ENCODE measurements at regions not wholly inside any gene's neighbourhood (a gene's known extent, or its start where the extent isn't known, plus 50 kb on each side); places are given as distances from the start of the nearest gene placed in this dataset.

DNA sequence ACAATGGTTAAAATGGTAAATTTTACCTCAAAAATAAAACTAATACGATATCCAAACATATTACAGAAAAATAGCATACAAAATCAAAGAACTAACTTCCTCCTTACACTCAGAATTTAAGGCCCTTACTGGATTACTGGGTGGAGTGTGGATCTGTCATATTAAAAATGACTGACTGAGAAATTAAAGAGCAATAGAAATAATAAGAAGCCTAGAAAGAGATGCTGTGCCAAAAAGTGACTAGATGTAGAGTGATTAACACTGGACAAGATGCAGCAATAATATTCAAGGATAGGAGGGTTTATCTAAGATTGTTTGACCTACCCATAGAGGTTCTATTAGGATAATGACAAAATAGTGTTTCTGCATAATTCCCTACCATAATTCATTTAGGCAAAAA lies 424.3 kb downstream of the SETD4 start:
- H3K4me3 ChIP-seq: no peak overlapping the region
- H3K9me3 ChIP-seq (replicated peaks): no peaks in the 10 kb centered on the region
- TF ChIP-seq, protein P1, sequence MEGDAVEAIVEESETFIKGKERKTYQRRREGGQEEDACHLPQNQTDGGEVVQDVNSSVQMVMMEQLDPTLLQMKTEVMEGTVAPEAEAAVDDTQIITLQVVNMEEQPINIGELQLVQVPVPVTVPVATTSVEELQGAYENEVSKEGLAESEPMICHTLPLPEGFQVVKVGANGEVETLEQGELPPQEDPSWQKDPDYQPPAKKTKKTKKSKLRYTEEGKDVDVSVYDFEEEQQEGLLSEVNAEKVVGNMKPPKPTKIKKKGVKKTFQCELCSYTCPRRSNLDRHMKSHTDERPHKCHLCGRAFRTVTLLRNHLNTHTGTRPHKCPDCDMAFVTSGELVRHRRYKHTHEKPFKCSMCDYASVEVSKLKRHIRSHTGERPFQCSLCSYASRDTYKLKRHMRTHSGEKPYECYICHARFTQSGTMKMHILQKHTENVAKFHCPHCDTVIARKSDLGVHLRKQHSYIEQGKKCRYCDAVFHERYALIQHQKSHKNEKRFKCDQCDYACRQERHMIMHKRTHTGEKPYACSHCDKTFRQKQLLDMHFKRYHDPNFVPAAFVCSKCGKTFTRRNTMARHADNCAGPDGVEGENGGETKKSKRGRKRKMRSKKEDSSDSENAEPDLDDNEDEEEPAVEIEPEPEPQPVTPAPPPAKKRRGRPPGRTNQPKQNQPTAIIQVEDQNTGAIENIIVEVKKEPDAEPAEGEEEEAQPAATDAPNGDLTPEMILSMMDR (IDR thresholded peaks at IDR 0.05; ENCODE audit: borderline replicate concordance): no peak
- no peaks in the 10 kb centered on the region for H3K36me3 ChIP-seq
- DNase-seq: no peak
- H3K27ac ChIP-seq (replicated peaks): no peak overlapping the region
- H3K27me3 ChIP-seq (ENCODE audit: low read depth): peaks cover 21% of the 10 kb centered on the region
- H3K4me1 ChIP-seq: no peaks in the 10 kb centered on the region
- intact Hi-C loops (cut with micrococcal nuclease): no loop called here

DNA sequence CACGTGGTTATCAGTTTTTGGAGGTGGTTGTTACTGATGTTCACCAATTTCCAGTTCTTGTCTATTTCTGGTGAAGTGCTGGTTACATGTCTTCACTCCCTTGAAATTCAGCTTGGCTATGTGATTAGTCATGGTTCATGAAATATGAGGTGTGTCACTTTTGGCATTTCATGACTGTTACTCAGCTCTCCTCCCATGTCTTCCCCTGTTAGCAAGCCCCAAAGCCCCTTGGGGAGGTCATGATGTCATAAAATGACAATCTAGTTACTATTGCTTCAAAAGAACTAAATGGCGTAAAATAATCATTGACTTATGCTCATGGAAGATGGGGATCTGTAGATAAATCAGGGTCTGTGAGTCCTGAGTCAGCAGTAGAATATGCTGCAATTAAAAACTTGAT lies 425.1 kb downstream of the SETD4 start:
- H3K9me3 ChIP-seq (replicated peaks): no peaks in the 10 kb centered on the region
- H3K36me3 ChIP-seq: no peaks in the 10 kb centered on the region
- TF ChIP-seq, protein P1 (IDR thresholded peaks at IDR 0.05; ENCODE audit: borderline replicate concordance): no peak
- H3K4me3 ChIP-seq: no peak overlapping the region
- intact Hi-C loops (cut with micrococcal nuclease): no loop called here
- no peak overlapping the region for H3K27ac ChIP-seq (replicated peaks)
- no peak for DNase-seq
- H3K27me3 ChIP-seq (ENCODE audit: low read depth): peaks cover 20% of the 10 kb centered on the region
- no peaks in the 10 kb centered on the region for H3K4me1 ChIP-seq

DNA sequence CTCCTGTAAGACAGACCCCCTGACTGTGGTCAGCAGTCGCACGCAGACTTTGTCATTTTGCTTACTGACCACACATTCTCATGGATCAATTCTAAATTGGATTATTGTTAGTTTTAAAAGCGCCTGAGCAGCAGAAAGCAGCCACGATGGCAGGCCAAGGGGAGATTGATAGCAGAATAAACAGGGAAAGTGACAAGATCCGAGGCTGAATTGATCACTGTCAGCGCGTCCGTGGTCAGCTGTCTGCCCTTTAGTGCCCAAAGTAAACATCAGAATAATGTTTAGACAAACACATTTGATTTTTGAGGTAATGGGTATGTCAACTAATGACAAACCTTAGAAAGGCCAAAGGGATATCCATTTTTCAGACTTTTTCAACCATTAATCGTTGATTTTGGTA lies 426.8 kb downstream of the SETD4 start:
- TF ChIP-seq, protein P1 (IDR thresholded peaks at IDR 0.05; ENCODE audit: borderline replicate concordance): no peak
- H3K4me1 ChIP-seq: no peaks in the 10 kb centered on the region
- intact Hi-C loops (cut with micrococcal nuclease): no loop called here
- no peak for DNase-seq
- no peak overlapping the region for H3K27ac ChIP-seq (replicated peaks)
- peaks cover 20% of the 10 kb centered on the region for H3K27me3 ChIP-seq (ENCODE audit: low read depth)
- H3K9me3 ChIP-seq (replicated peaks): no peaks in the 10 kb centered on the region
- no peak overlapping the region for H3K4me3 ChIP-seq
- H3K36me3 ChIP-seq: no peaks in the 10 kb centered on the region

DNA sequence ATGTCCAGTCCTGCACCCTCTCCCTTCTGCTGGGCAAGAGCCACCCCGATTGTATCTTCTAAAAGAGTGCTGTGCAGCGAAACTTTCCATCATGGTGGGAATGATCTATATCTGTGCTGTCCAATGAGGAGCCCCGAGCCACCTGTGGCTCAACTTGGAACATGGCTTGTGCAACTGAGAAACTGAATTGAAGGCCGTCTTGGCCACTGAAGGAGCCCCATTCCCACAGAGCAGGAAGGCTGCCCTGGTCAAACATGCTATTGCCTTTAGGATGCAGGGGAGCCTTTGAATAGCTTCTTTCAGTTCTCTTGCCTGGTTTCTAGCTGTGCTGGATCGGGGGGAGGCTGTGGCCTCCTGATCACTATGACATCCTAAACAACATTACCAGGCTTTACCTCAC lies 427.6 kb downstream of the SETD4 start:
- no peaks in the 10 kb centered on the region for H3K4me1 ChIP-seq
- no peak overlapping the region for H3K4me3 ChIP-seq
- H3K36me3 ChIP-seq: no peaks in the 10 kb centered on the region
- H3K27me3 ChIP-seq (ENCODE audit: low read depth): peaks cover 28% of the 10 kb centered on the region
- intact Hi-C loops (cut with micrococcal nuclease): no loop called here
- no peak for DNase-seq
- no peaks in the 10 kb centered on the region for H3K9me3 ChIP-seq (replicated peaks)
- TF ChIP-seq, protein P1 (IDR thresholded peaks at IDR 0.05; ENCODE audit: borderline replicate concordance): no peak
- H3K27ac ChIP-seq (replicated peaks): no peak overlapping the region

DNA sequence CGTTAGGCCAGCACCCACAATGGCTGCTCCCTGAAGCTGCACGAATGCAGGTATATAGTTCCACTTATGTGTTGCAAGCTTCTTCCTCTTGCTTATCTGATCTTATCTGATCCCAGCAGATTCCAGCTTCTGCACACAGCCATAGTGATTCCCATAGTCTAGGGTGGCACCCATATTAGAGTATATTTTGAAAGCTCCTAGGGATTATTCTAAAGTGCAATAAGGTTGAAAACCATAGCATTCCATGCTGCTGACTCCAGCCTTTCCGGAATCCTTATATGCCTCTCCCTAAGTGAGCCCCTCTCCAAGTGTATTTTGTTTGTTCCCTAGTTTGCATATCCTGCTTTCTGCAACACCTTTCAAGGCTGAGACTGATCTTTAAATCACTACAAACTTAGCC lies 432.0 kb downstream of the SETD4 start:
- Histone ChIP-seq H3K4me3 (no peak overlapping the region), H3K27me3 (ENCODE audit: low read depth) (peaks cover 36% of the 10 kb centered on the region), H3K9me3 (replicated peaks) (no peaks in the 10 kb centered on the region), H3K27ac (replicated peaks) (no peak overlapping the region), H3K4me1 (no peaks in the 10 kb centered on the region), H3K36me3 (no peaks in the 10 kb centered on the region)
- TF ChIP-seq, protein P1 (IDR thresholded peaks at IDR 0.05; ENCODE audit: borderline replicate concordance): no peak
- DNase-seq: no peak
- intact Hi-C loops (cut with micrococcal nuclease): no loop called here

DNA sequence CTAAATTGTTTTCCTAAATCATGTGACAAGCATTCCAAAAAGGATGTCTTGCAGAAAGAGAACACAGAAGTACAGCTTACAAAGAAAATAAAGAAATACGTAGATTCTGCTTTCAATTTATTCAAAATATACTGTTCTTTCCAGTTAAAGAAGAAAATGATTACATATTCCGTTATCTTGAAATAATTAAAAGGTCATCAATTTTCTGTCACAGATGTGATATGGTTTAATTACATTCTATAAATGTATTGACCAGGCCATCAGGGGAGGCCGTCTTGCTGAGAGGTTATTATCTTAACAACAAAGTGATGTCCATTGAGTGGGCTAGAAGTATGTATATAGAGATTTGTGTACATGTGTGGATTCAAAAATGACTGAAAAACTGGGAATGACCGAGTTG lies 432.9 kb downstream of the SETD4 start:
- intact Hi-C loops (cut with micrococcal nuclease): no loop called here
- Histone ChIP-seq H3K9me3 (replicated peaks) (no peaks in the 10 kb centered on the region), H3K36me3 (no peaks in the 10 kb centered on the region), H3K4me1 (no peaks in the 10 kb centered on the region), H3K27ac (replicated peaks) (no peak overlapping the region), H3K27me3 (ENCODE audit: low read depth) (peaks cover 29% of the 10 kb centered on the region), H3K4me3 (no peak overlapping the region)
- TF ChIP-seq, protein P1 (IDR thresholded peaks at IDR 0.05; ENCODE audit: borderline replicate concordance): no peak
- DNase-seq: no peak

Data from left ventricle myocardium inferior (tissue), 1 donor.